Neural cell (in vitro differentiated cells): ENCODE measurements at regions not wholly inside any gene's neighbourhood (a gene's known extent, or its start where the extent isn't known, plus 50 kb on each side); places are given as distances from the start of the nearest gene placed in this dataset.

Source experiments
- H2AFZ ChIP-seq: fragments of 200-600, 300-800 bp; sonication (generic), shearing (Covaris generic); 2 replicates; pipeline ENCODE4 v1.6.0; 2014; ENCODE audit warnings: low read depth, mild to moderate bottlenecking, antibody characterized with exemption, low read length, moderate library complexity
- H3F3A ChIP-seq: fragments of 200-600 bp; shearing (Covaris generic); 2 replicates; pipeline ENCODE4 v1.6.1; 2016; ENCODE audit warnings: mild to moderate bottlenecking, moderate library complexity, mixed read lengths, antibody characterized with exemption, low read length; ENCODE audit not compliant: insufficient read depth, poor library complexity, severe bottlenecking
- H3K27ac ChIP-seq: fragments of 200-600, 300-800 bp; sonication (generic), shearing (Covaris generic); 2 replicates; pipeline ENCODE4 v1.5.1; 2014; ENCODE audit warnings: mild to moderate bottlenecking, low read length, moderate library complexity
- H3K27me3 ChIP-seq: fragments of 300-800, 200-600 bp; sonication (generic), shearing (Covaris generic); 2 replicates; pipeline ENCODE4 v1.6.0; 2014; ENCODE audit warnings: mild to moderate bottlenecking, low read depth, low read length, moderate library complexity; ENCODE audit not compliant: insufficient read depth
- H3K36me3 ChIP-seq: fragments of 300-800, 200-600 bp; sonication (generic), shearing (Covaris generic); 2 replicates; pipeline ENCODE4 v1.5.1; 2014; ENCODE audit warnings: mild to moderate bottlenecking, antibody characterized with exemption, low read length, moderate library complexity; ENCODE audit not compliant: insufficient read depth
- H3K4me2 ChIP-seq: fragments of 300-800, 200-600 bp; sonication (generic), shearing (Covaris generic); 2 replicates; pipeline ENCODE4 v1.6.0; 2014; ENCODE audit warnings: mild to moderate bottlenecking, low read length
- H3K4me3 ChIP-seq: fragments of 300-800, 200-600 bp; sonication (generic), shearing (Covaris generic); 2 replicates; pipeline ENCODE4 v1.5.1; 2014; ENCODE audit warnings: mild to moderate bottlenecking, low read length, moderate library complexity
- H3K79me2 ChIP-seq: fragments of 200-600 bp; shearing (Covaris generic); replicated peaks from 2 replicates; pipeline ENCODE4 v1.6.0; 2014; ENCODE audit warnings: mild to moderate bottlenecking, low read length, moderate library complexity; ENCODE audit not compliant: insufficient read depth
- H3K9ac ChIP-seq: fragments of 300-800, 200-600 bp; sonication (generic), shearing (Covaris generic); 2 replicates; pipeline ENCODE4 v1.6.1; 2016; ENCODE audit warnings: mild to moderate bottlenecking, low read length, mixed read lengths
- H3K9me2 ChIP-seq: fragments of 200-600 bp; shearing (Covaris generic); 2 replicates; pipeline ENCODE4 v1.6.1; 2016; ENCODE audit warnings: mild to moderate bottlenecking, low read length, mixed read lengths; ENCODE audit not compliant: insufficient read depth
- H3K9me3 ChIP-seq: fragments of 200-600, 300-800 bp; sonication (generic), shearing (Covaris generic); 2 replicates; pipeline ENCODE4 v1.6.1; 2016; ENCODE audit warnings: mild to moderate bottlenecking, mixed run types, low read length, moderate library complexity, mixed read lengths
- H4K20me1 ChIP-seq: fragments of 200-600 bp; shearing (Covaris generic); 2 replicates; pipeline ENCODE4 v1.6.1; 2016; ENCODE audit warnings: mild to moderate bottlenecking, mixed run types; ENCODE audit not compliant: insufficient read depth
- EP300 ChIP-seq: fragments of 450-650 bp; conservative IDR thresholded peaks from 2 replicates; pipeline ENCODE4 v1.6.1; 2014; ENCODE audit warnings: antibody characterized with exemption, mild to moderate bottlenecking, moderate library complexity; ENCODE audit not compliant: poor library complexity, severe bottlenecking
- EZH2 ChIP-seq: fragments of 200-600, 300-800 bp; shearing (Covaris generic), sonication (generic); IDR thresholded peaks from 2 replicates; pipeline ENCODE4 v1.6.1; 2014; ENCODE audit warnings: antibody characterized with exemption, low read length, borderline replicate concordance, mild to moderate bottlenecking; ENCODE audit not compliant: insufficient read depth, poor library complexity, severe bottlenecking
- MXI1 ChIP-seq: fragments of 450-650 bp; conservative IDR thresholded peaks from 2 replicates; pipeline ENCODE4 v1.6.1; 2014; ENCODE audit warnings: antibody characterized with exemption, mild to moderate bottlenecking; ENCODE audit not compliant: poor library complexity, severe bottlenecking
- POLR2AphosphoS5 ChIP-seq: IDR thresholded peaks from 2 replicates; pipeline ENCODE4 v1.6.1; 2012
- RAD21 ChIP-seq: fragments of 450-650 bp; conservative IDR thresholded peaks from 2 replicates; pipeline ENCODE4 v1.6.1; 2014; ENCODE audit warnings: antibody characterized with exemption, mild to moderate bottlenecking, moderate library complexity
- SMC3 ChIP-seq: fragments of 450-650 bp; conservative IDR thresholded peaks from 2 replicates; pipeline ENCODE4 v1.6.1; 2014; ENCODE audit warnings: antibody characterized with exemption, mild to moderate bottlenecking, moderate library complexity; ENCODE audit not compliant: poor library complexity
- TAF1 ChIP-seq: IDR thresholded peaks from 2 replicates; pipeline ENCODE4 v1.6.1; 2012; ENCODE audit warnings: low read depth
- TF ChIP-seq, protein P1 (sequence below): fragments of 450-650 bp; IDR thresholded peaks from 2 replicates; pipeline ENCODE4 v1.5.1; 2014; ENCODE audit warnings: antibody characterized with exemption, mild to moderate bottlenecking, moderate library complexity; ENCODE audit not compliant: poor library complexity, severe bottlenecking
- TF ChIP-seq, protein P2 (sequence below): IDR thresholded peaks from 2 replicates; pipeline ENCODE4 v1.6.1; 2012; ENCODE audit warnings: borderline replicate concordance

DNA sequence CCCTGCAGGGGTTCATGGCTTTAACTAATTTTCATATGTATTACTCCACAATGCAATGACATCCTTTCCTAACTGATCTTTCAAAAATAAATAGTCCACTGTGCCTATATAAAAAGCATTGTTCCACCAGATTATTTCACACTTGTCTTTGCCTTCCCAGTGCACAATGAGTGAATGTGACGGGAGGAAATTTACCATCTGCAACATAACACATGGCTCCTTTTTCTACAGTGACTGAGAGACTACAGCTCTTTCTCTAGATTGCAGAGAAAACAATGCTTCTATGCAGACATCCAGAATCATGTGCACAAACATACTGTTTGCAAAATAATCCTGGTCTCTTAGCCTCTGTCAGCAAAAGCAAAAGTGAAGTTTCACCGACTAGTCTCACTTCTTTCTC is 483.7 kb upstream of the PIK3R1 start:
- Histone ChIP-seq H3K27ac (no peak overlapping the region), H3K4me2 (no peak overlapping the region), H3K4me3 (no peak overlapping the region), H3K79me2 (no peaks in the 10 kb centered on the region), H4K20me1 (no peaks in the 10 kb centered on the region), H3K36me3 (no peaks in the 10 kb centered on the region), H2AFZ (no peak overlapping the region), H3K9me3 (no peaks in the 10 kb centered on the region), H3K9me2 (no peaks in the 10 kb centered on the region), H3K27me3 (no peaks in the 10 kb centered on the region), H3F3A (no peaks in the 10 kb centered on the region), H3K9ac (no peak overlapping the region)
- TF ChIP-seq, protein P1, sequence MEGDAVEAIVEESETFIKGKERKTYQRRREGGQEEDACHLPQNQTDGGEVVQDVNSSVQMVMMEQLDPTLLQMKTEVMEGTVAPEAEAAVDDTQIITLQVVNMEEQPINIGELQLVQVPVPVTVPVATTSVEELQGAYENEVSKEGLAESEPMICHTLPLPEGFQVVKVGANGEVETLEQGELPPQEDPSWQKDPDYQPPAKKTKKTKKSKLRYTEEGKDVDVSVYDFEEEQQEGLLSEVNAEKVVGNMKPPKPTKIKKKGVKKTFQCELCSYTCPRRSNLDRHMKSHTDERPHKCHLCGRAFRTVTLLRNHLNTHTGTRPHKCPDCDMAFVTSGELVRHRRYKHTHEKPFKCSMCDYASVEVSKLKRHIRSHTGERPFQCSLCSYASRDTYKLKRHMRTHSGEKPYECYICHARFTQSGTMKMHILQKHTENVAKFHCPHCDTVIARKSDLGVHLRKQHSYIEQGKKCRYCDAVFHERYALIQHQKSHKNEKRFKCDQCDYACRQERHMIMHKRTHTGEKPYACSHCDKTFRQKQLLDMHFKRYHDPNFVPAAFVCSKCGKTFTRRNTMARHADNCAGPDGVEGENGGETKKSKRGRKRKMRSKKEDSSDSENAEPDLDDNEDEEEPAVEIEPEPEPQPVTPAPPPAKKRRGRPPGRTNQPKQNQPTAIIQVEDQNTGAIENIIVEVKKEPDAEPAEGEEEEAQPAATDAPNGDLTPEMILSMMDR = no peak
- TF ChIP-seq, protein P2, sequence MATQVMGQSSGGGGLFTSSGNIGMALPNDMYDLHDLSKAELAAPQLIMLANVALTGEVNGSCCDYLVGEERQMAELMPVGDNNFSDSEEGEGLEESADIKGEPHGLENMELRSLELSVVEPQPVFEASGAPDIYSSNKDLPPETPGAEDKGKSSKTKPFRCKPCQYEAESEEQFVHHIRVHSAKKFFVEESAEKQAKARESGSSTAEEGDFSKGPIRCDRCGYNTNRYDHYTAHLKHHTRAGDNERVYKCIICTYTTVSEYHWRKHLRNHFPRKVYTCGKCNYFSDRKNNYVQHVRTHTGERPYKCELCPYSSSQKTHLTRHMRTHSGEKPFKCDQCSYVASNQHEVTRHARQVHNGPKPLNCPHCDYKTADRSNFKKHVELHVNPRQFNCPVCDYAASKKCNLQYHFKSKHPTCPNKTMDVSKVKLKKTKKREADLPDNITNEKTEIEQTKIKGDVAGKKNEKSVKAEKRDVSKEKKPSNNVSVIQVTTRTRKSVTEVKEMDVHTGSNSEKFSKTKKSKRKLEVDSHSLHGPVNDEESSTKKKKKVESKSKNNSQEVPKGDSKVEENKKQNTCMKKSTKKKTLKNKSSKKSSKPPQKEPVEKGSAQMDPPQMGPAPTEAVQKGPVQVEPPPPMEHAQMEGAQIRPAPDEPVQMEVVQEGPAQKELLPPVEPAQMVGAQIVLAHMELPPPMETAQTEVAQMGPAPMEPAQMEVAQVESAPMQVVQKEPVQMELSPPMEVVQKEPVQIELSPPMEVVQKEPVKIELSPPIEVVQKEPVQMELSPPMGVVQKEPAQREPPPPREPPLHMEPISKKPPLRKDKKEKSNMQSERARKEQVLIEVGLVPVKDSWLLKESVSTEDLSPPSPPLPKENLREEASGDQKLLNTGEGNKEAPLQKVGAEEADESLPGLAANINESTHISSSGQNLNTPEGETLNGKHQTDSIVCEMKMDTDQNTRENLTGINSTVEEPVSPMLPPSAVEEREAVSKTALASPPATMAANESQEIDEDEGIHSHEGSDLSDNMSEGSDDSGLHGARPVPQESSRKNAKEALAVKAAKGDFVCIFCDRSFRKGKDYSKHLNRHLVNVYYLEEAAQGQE = no peak
- TF ChIP-seq SMC3 (no peak), POLR2AphosphoS5 (no peak), EZH2 (no peak), EP300 (no peak), RAD21 (no peak), MXI1 (no peak), TAF1 (no peak)

DNA sequence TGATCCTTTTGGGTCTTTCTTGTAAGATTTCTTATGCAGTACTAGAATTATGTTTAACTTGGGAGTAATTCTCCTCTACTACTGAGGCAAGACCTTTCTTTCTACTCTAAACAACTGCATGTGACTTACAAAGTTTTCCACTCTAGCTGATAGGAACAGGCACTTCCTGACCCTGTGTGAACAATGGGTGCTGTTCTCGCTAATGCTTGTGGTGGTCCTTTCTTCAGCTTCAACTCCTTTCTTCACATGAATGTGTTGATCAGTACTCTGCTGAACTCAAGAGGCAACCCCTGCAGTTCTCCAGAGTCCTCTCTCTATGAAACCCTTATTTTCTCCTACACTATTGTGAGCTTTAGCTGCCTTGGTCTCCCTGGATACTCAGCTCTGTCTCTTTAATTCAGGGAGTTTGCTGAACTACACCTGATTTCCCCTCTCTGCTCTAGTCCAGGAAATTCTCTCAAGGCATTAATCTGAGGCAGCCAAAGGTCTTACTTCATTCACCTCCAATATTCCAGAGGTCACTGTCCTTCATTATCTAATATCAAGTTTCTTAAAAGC is 484.6 kb upstream of the PIK3R1 start:
- no peaks in the 10 kb centered on the region for H3F3A ChIP-seq
- no peaks in the 10 kb centered on the region for H3K36me3 ChIP-seq
- no peaks in the 10 kb centered on the region for H4K20me1 ChIP-seq
- no peaks in the 10 kb centered on the region for H3K79me2 ChIP-seq
- H3K27ac ChIP-seq = no peak overlapping the region
- H3K9me3 ChIP-seq = no peaks in the 10 kb centered on the region
- TF ChIP-seq EP300 (no peak), SMC3 (no peak), POLR2AphosphoS5 (no peak), TAF1 (no peak), EZH2 (no peak), RAD21 (no peak), MXI1 (no peak)
- TF ChIP-seq, protein P2 = no peak
- TF ChIP-seq, protein P1 = no peak
- H3K4me3 ChIP-seq = no peak overlapping the region
- no peak overlapping the region for H3K4me2 ChIP-seq
- no peaks in the 10 kb centered on the region for H3K27me3 ChIP-seq
- no peak overlapping the region for H3K9ac ChIP-seq
- H2AFZ ChIP-seq = no peak overlapping the region
- no peaks in the 10 kb centered on the region for H3K9me2 ChIP-seq
